AML-193 (cell line): ENCODE measurements at regions not wholly inside any gene's neighbourhood (a gene's known extent, or its start where the extent isn't known, plus 50 kb on each side); places are given as distances from the start of the nearest gene placed in this dataset.
A peak's percentile ranks its signal among the peaks of the same experiment; 100 is the strongest.
"Not testable (repeated sequence)": the region's sequence is repeated elsewhere in the genome, so short reads cannot be mapped to it uniquely, and the experiment has no call there.

Source experiments
- DNase-seq, 2 experiments: peaks; one replicate each; lab custom pipeline; 2025; lab: John Stamatoyannopoulos, UW

DNA sequence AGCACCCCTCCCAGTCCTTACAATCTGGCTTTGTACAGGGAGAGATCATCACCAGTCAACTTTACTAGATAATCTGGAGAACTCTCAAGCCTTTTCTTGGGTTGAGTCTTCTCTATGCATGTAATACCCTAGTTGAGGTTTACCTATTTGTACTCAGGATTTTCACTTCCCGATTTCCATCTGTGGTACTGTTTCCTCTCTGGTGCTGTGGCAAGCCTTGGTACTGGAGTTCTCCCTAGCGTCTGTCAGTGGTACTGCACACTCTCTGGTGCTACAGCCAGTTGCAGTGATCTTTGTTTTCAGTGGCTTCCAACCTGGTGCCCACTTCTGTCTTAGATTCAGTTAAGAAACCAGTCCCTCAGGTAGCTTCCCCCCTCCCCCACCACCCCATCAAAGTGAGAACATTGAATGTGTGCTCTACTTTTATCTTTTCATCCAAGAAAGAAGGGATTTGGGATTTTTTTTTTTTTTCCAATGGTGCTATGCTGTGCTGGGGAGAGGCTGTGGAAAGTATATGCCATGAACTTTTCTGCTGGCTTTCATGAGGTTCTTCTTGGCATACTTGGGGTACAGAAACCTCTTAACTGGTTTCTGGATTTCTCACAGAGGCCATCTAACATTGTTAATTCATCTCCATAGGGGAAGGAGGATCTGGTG is 69.4 kb upstream of the EVL start:
- peak; percentile 72 to 76 for DNase-seq

DNA sequence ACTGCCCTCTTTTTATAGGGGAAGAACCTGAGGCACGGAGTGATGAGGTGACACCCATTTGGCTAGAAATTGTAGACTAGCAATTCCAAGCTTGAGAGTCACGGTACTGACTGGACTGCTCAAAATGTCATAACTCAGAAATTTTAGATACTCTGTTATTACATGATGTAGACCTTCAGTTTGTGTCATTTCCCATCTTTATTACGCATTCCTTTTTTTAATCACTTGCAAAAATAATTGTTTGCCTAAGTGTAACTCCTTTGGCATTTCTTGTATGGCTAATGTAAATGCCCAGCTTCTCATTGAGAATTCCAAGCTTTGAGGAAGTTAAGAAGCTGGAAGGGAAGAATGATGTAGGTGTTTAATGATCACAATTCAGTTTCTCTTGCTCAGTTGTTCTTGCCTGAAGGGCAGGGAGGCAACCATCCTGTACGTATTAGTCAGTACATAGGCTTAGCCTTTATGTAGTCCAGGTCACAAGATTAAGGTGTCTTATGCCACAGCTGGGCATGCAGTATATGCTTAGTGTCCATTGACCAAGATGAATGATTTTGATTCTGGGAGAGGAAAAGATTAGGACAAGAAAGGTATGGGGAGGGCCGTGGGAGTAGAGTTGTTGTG is 68.2 kb upstream of the EVL start:
- no peak for DNase-seq

DNA sequence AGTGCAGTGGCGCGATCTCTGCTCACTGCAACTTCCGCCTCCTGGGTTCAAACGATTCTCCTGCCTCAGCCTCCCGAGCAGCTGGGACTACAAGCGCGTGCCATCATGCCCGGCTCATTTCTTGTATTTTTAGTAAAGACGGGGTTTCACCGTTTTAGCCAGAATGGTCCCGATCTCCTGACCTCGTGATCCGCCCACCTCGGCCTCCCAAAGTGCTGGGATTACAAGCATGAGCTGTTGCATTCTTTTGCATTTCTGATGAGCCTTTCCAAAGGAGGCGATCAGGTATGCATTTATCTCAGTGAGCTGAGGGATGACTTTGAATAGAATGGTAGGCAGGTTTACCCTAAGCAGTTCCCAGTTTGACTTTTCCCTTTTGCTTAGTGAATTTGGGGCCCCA is 64.8 kb upstream of the EVL start:
- not testable (repeated sequence) for DNase-seq

DNA sequence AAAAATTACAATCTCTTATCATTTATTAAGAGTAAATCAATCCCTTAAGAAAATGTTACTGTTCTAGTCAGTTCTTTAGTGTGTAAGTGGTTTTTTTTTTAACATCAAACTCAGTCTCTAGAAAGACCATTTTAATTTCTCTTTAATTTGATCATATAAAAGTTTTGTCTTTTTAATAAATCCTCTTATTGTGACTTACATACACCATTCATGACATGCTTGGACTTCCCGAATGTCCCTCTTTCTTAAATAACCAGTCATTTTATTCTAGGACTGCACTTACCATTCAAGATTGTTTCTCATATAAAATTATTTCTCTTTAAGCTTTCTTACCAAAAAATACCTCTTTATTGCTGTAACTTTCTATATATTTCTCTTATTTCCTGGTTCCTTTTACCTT is 60.8 kb upstream of the EVL start:
- DNase-seq: no peak

DNA sequence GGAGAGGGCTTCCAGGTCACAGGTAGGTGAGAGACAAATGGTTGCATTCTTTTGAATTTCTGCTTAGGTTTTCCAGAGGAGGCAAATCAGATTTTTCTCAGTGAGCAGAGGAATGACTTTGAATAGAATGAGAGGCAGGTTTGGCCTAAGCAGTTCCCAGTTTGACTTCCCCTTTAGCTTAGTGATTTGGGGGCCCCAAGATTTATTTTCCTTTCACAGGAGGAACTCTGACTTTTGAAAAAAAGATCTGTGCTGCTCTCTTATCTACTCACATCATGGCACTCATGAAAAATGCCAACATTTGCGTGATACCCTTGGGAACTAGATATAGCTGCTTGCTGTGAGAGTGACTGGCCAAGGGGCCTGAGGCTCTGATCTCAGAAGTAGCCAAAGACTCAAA is 58.0 kb upstream of the EVL start:
- DNase-seq: no peak

DNA sequence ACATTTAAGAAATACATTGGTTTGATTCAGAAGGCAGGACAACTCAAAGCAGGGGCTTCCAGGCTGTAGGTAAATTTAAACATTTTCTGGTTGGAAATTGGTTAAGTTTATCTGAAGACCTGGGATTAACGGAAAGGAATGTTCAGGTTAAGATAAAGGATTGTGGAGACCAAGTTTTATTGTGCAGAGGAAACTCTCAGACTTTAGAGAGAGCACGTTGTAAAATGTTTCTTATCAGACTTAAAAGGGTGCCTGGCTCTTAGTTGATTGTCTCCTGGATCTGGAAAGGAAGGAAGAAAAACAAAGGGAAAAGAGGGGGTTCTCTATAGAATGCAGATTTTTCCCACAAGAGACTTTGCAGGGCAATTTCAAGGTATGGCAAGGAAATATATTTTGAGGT is 55.4 kb upstream of the EVL start:
- not testable (repeated sequence) for DNase-seq

DNA sequence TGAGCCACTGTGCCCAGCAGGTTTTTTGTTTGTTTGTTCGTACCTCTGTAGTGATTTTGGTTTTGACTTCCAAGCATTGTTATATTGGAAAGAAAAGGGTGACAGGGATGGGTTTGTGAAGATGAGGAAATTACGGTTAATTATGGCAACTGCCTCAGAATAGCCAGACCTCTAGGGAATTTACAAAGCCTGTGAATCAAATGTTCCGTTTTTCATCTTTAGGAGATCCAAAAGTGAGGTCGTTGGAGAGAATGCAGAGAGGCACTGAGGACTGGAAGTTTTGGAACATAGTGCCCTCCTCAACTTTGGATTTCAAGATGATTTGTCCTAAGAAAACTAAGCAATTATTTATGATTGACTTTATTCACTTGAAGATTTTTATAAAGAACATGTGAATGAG is 54.5 kb upstream of the EVL start:
- DNase-seq: no peak

DNA sequence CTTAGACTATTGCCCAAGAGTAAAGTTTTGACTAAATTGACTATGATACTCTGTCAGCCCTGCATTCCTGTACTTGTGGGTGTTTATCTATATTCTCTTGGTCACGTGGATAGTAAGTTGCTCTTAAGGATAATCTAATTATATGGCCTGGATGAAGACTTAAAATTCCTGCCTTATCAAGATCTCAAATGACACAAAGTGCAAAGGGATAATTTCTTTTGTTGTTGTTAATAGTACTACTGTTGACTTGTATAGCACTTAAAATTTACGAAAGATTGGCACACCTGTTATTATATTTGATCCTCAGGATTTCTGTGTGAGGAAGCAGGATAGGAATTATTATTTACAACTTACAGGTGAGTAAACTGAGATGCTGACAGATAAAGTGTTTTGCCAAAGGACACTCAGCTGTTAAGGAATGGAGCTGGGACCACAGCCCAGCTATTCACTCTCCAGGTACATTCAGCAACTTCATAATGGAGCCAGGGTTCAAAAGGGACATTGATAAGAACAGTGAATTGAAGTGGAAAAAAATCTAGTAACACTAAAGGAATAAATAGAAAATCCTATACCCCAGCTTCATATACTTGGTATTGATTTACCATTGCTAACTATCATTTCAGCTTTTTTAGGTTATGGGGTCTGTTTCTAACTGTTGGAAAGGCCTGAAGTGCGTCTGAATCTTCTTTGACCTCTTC is 53.4 kb upstream of the EVL start:
- DNase-seq: no peak

DNA sequence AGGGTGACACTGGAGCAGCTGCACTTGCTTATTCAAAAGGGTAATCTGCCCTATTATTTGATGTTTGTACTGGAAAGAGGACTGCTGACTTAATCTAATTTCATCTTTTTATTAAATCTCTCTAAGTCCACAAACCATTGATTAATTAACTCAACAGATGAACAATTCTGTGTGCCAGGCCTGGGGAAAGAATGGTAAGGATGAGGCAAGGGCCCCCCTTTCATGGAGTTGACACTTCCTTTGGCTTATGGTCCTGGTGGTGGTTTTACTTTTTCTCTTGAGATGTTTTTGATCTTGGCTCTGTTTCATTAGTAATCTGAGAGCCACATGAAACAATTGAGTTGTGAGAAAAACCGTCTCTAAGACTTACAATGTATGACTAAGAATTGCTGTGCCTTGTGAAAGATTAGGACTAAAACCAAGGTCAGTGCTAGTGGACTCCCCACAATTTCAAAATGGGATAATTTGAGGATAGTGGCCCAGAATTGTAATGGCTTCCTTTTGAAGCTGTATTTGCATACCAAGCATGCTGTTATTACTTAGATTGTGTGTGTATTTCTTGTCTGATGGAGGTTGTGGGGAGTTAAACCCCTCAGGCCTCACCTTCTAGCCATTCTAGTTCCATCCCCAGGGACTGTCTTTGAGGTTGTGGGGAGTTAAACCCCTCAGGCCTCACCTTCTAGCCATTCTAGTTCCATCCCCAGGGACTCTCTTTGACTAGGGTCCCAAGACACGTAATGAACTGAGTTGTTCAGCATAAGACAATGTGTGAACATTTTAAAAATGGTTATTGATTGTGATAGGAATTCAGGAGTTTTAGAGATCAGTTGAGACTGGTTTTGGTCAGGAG is 52.5 kb upstream of the EVL start:
- DNase-seq: no peak

DNA sequence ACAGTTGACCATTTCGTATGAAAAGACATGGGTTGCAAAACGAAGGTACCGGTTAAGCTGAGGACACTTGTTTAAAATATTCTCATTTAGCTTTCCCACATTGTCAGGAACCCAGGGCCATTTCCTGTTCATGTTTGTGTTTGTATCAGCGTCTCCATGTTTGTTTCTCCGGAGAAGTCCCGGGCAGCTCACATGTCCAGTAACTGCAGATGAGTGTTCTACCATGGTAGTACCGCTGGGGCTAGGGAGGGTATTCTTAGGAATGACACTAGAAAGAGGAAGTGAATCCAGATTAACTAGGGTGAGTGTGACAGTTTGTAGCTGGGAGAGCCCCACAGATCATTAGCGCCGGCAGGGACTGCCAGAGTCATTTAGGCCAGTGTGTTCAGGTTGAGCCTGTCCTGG is 50.0 kb upstream of the EVL start:
- no peak for DNase-seq
